ENCODE measurements at regions not wholly inside any gene's neighbourhood (a gene's known extent, or its start where the extent isn't known, plus 50 kb on each side); places are given as distances from the start of the nearest gene placed in this dataset.

DNA sequence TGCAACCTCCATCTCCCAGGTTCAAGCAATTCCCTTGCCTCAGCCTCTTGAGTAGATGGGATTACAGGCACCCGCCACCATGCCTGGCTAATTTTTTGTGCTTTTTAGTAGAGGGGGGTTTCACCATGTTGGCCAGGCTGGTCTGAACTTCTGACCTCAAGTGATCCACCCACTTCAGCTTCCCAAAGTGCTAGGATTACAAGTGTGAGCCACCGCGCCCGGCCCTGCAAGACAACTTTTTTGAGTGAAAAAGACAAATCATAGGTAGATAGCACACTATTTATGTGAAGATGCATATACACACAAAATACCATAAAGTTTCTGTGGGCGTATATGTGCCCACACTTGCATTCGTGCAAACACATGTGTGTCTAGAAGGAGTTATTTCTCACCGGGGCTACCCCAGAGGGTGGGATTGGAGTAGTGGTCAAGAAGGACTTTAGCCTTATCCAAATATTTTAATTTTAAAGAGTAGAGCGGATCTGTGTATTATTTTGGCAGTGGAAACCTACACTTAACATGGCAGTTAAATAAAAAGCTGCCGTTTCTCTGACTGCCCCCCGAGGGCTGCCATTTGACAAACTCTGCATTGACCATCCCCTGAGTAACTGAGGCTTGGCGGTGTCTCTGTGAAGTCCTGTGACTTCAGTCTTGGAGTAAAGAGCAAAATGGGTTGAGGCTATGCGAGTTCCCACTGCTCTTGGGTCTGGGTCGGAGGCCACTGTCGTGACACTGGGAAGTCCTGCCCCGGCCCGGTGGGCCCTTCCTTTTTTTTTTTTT is 93.4 kb upstream of the PTCH1 start:
- TF ChIP-seq CTCF (IDR thresholded peaks at IDR 0.05) (no peak), POLR2A (IDR thresholded peaks at IDR 0.05; ENCODE audit: low read depth) (no peak), POLR2AphosphoS5 (IDR thresholded peaks at IDR 0.05) (no peak), EP300 (IDR thresholded peaks at IDR 0.05) (no peak)
